Loucy (cell line): ENCODE measurements at regions not wholly inside any gene's neighbourhood (a gene's known extent, or its start where the extent isn't known, plus 50 kb on each side); places are given as distances from the start of the nearest gene placed in this dataset.
"Not testable (repeated sequence)": the region's sequence is repeated elsewhere in the genome, so short reads cannot be mapped to it uniquely, and the experiment has no call there.

ENCODE experiments used
- H2AFZ ChIP-seq: fragments of 200-600 bp; sonication (generic); 2 replicates; pipeline ENCODE4 v1.6.0; 2016; ENCODE audit warnings: antibody characterized with exemption, mild to moderate bottlenecking, low read length, moderate library complexity
- H3F3A ChIP-seq: fragments of 200-600 bp; 2 replicates; pipeline ENCODE4 v1.6.0; 2016; ENCODE audit warnings: antibody characterized with exemption, low read depth, mild to moderate bottlenecking
- H3K27me3 ChIP-seq: fragments of 200-600 bp; sonication (generic); 2 replicates; pipeline ENCODE4 v1.6.1; 2014; ENCODE audit warnings: low read length, mild to moderate bottlenecking; ENCODE audit not compliant: insufficient read depth, poor library complexity, severe bottlenecking
- H3K36me3 ChIP-seq: fragments of 200-600 bp; sonication (generic); 2 replicates; pipeline ENCODE4 v1.6.1; 2016; ENCODE audit warnings: low read length; ENCODE audit not compliant: insufficient read depth
- H3K4me1 ChIP-seq: fragments of 200-600 bp; sonication (generic); 2 replicates; pipeline ENCODE4 v1.5.1; 2014; ENCODE audit warnings: low read length, mild to moderate bottlenecking; ENCODE audit not compliant: insufficient read depth, poor library complexity, severe bottlenecking
- H3K4me2 ChIP-seq: fragments of 200-600 bp; sonication (generic); 2 replicates; pipeline ENCODE4 v1.6.0; 2014; ENCODE audit warnings: antibody characterized with exemption, low read length, low read depth, mild to moderate bottlenecking; ENCODE audit not compliant: poor library complexity, severe bottlenecking
- H3K4me3 ChIP-seq: fragments of 200-600 bp; sonication (generic); 2 replicates; pipeline ENCODE4 v1.5.1; 2014; ENCODE audit warnings: low read length, mild to moderate bottlenecking, mixed read lengths; ENCODE audit not compliant: poor library complexity, severe bottlenecking
- H3K79me2 ChIP-seq: fragments of 200-600 bp; sonication (generic); 2 replicates; pipeline ENCODE4 v1.6.1; 2014; ENCODE audit warnings: low read length; ENCODE audit not compliant: insufficient read depth
- H3K9ac ChIP-seq: fragments of 200-600 bp; sonication (generic); 2 replicates; pipeline ENCODE4 v1.6.0; 2014; ENCODE audit warnings: mild to moderate bottlenecking, low read depth, low read length, moderate library complexity; ENCODE audit not compliant: poor library complexity, severe bottlenecking
- H3K9me2 ChIP-seq: fragments of 200-600 bp; sonication (generic); replicated peaks from 2 replicates; pipeline ENCODE4 v1.6.1; 2016; ENCODE audit warnings: low read depth, low read length, mixed read lengths
- H3K9me3 ChIP-seq: fragments of 200-600 bp; sonication (generic); 2 replicates; pipeline ENCODE4 v1.6.1; 2014; ENCODE audit warnings: mild to moderate bottlenecking, antibody characterized with exemption, low read length, low read depth; ENCODE audit not compliant: insufficient read depth
- H4K20me1 ChIP-seq: fragments of 200-600 bp; sonication (generic); 2 replicates; pipeline ENCODE4 v1.6.0; 2014; ENCODE audit warnings: antibody characterized with exemption, low read length, mild to moderate bottlenecking; ENCODE audit not compliant: insufficient read depth, poor library complexity, severe bottlenecking
- CTCF ChIP-seq: fragments of 200-600 bp; sonication (generic); conservative IDR thresholded peaks from 2 replicates; pipeline ENCODE4 v1.5.1; 2014; ENCODE audit warnings: mild to moderate bottlenecking, antibody characterized with exemption, low read length
- EZH2phosphoT487 ChIP-seq: fragments of 200-600 bp; IDR thresholded peaks from 2 replicates; pipeline ENCODE4 v1.6.1; 2018; ENCODE audit warnings: antibody characterized with exemption, mild to moderate bottlenecking, moderate library complexity, borderline replicate concordance

GRCh38 chr17:34475296-34475695 lies 104.1 kb upstream of the TMEM132E start:
- H2AFZ ChIP-seq: no peak overlapping the region
- no peaks in the 10 kb centered on the region for H3K4me1 ChIP-seq
- no peak overlapping the region for H3K9ac ChIP-seq
- H3K79me2 ChIP-seq: no peaks in the 10 kb centered on the region
- no peaks in the 10 kb centered on the region for H3K27me3 ChIP-seq
- no peaks in the 10 kb centered on the region for H3F3A ChIP-seq
- H3K4me3 ChIP-seq: no peak overlapping the region
- no peaks in the 10 kb centered on the region for H3K9me2 ChIP-seq
- TF ChIP-seq CTCF (no peak), EZH2phosphoT487 (no peak)
- no peaks in the 10 kb centered on the region for H4K20me1 ChIP-seq
- H3K36me3 ChIP-seq: no peaks in the 10 kb centered on the region
- no peaks in the 10 kb centered on the region for H3K9me3 ChIP-seq
- H3K4me2 ChIP-seq: no peak overlapping the region

- H3K27me3 ChIP-seq: no peaks in the 10 kb centered on the region
- H3K9me2 ChIP-seq: no peaks in the 10 kb centered on the region
- H3K9ac ChIP-seq: no peak overlapping the region
- H3K9me3 ChIP-seq: no peaks in the 10 kb centered on the region
- H3K4me1 ChIP-seq: no peaks in the 10 kb centered on the region
- no peaks in the 10 kb centered on the region for H3F3A ChIP-seq
- no peak overlapping the region for H3K4me3 ChIP-seq
- no peaks in the 10 kb centered on the region for H4K20me1 ChIP-seq
- no peaks in the 10 kb centered on the region for H3K79me2 ChIP-seq
- no peak overlapping the region for H2AFZ ChIP-seq
- no peaks in the 10 kb centered on the region for H3K36me3 ChIP-seq
- no peak overlapping the region for H3K4me2 ChIP-seq
- TF ChIP-seq EZH2phosphoT487 (no peak), CTCF (no peak; the same call in 1 of the 2 replicates)
These were observed 104.7 kb upstream of the TMEM132E start for GRCh38 chr17:34474706-34475105.

- Histone ChIP-seq H2AFZ (no peak overlapping the region), H3K9me3 (no peaks in the 10 kb centered on the region), H3K4me1 (no peaks in the 10 kb centered on the region), H3K79me2 (no peaks in the 10 kb centered on the region), H3K9me2 (no peaks in the 10 kb centered on the region), H3K27me3 (no peaks in the 10 kb centered on the region), H4K20me1 (no peaks in the 10 kb centered on the region), H3K4me3 (no peak overlapping the region), H3K4me2 (no peak overlapping the region), H3K9ac (no peak overlapping the region), H3K36me3 (no peaks in the 10 kb centered on the region), H3F3A (no peaks in the 10 kb centered on the region)
- TF ChIP-seq CTCF: no peak
- no peak for TF ChIP-seq EZH2phosphoT487
These were observed 107.0 kb upstream of the TMEM132E start for GRCh38 chr17:34472363-34472762.

GRCh38 chr17:34471278-34471677 lies 108.1 kb upstream of the TMEM132E start:
- not testable (repeated sequence) for H3K4me2 ChIP-seq, H4K20me1 ChIP-seq, H3K4me3 ChIP-seq, H3K9ac ChIP-seq, H3K79me2 ChIP-seq, H3K36me3 ChIP-seq, H3K27me3 ChIP-seq, H3K4me1 ChIP-seq, H3K9me3 ChIP-seq, H3F3A ChIP-seq, H3K9me2 ChIP-seq, H2AFZ ChIP-seq
